ENCODE measurements at regions not wholly inside any gene's neighbourhood (a gene's known extent, or its start where the extent isn't known, plus 50 kb on each side); places are given as distances from the start of the nearest gene placed in this dataset.

GRCh38 chr4:11914406-11914805 lies 485.7 kb upstream of the HS3ST1 start:
- H3K4me1 Mint-ChIP-seq: no peaks in the 10 kb centered on the region

GRCh38 chr4:11912886-11913285 lies 484.2 kb upstream of the HS3ST1 start:
- intact Hi-C loops (cut with DNase I, micrococcal nuclease): no loop called here
- Mint-ChIP-seq H3K4me1 (no peaks in the 10 kb centered on the region), H3K27me3 (no peaks in the 10 kb centered on the region), H3K9me3 (ENCODE audit: low read depth) (peaks cover 6% of the 10 kb centered on the region), H3K36me3 (ENCODE audit: low read depth) (no peaks in the 10 kb centered on the region), H3K4me3 (no peak overlapping the region), H3K27ac (no peak overlapping the region)
- CTCF ChIA-PET: no interaction called here
- DNase-seq: no peak
- no peak for ATAC-seq
- POLR2A ChIA-PET: no interaction called here

More at GRCh38 chr4:11914406-11914805, 485.7 kb upstream of the HS3ST1 start:
- Mint-ChIP-seq H3K27ac (no peak overlapping the region), H3K27me3 (no peaks in the 10 kb centered on the region), H3K4me3 (no peak overlapping the region), H3K36me3 (ENCODE audit: low read depth) (no peaks in the 10 kb centered on the region), H3K9me3 (ENCODE audit: low read depth) (peaks cover 6% of the 10 kb centered on the region)
- CTCF ChIA-PET: no interaction called here
- intact Hi-C loops (cut with DNase I, micrococcal nuclease): no loop called here
- DNase-seq (no peak), ATAC-seq (no peak)
- POLR2A ChIA-PET: no interaction called here

- intact Hi-C loops (cut with DNase I, micrococcal nuclease): no loop called here
- DNase-seq: no peak
- no peak for ATAC-seq
- Mint-ChIP-seq H3K4me1 (no peaks in the 10 kb centered on the region), H3K4me3 (no peak overlapping the region), H3K27ac (no peak overlapping the region), H3K9me3 (ENCODE audit: low read depth) (peaks cover 4% of the 10 kb centered on the region), H3K27me3 (no peaks in the 10 kb centered on the region), H3K36me3 (ENCODE audit: low read depth) (no peaks in the 10 kb centered on the region)
- ChIA-PET POLR2A (no interaction called here), CTCF (no interaction called here)
Observed at GRCh38 chr4:11910812-11911211, 482.1 kb upstream of the HS3ST1 start.

- ATAC-seq (no peak), DNase-seq (no peak)
- Mint-ChIP-seq H3K27ac (no peak overlapping the region), H3K4me1 (no peaks in the 10 kb centered on the region), H3K27me3 (peaks cover 5% of the 10 kb centered on the region), H3K9me3 (ENCODE audit: low read depth) (peaks cover 4% of the 10 kb centered on the region), H3K4me3 (no peak overlapping the region), H3K36me3 (ENCODE audit: low read depth) (no peaks in the 10 kb centered on the region)
- CTCF ChIA-PET: no interaction called here
- POLR2A ChIA-PET: no interaction called here
- intact Hi-C loops (cut with DNase I, micrococcal nuclease): no loop called here
Observed at GRCh38 chr4:11908712-11909111, 480.0 kb upstream of the HS3ST1 start.

- H3K27ac Mint-ChIP-seq: no peak overlapping the region
- ATAC-seq: no peak
Observed at GRCh38 chr4:11908205-11908604, 479.5 kb upstream of the HS3ST1 start.

GRCh38 chr4:11904846-11905739 lies 476.4 kb upstream of the HS3ST1 start:
- H3K4me1 Mint-ChIP-seq: no peaks in the 10 kb centered on the region
- intact Hi-C loops (cut with DNase I, micrococcal nuclease): no loop called here
- H3K9me3 Mint-ChIP-seq (ENCODE audit: low read depth): no peaks in the 10 kb centered on the region
- POLR2A ChIA-PET: interaction anchor here (0.7 kb wide), 2 partner anchors 12 to 516 kb away, joined by 3 to 4 read pairs; no protein-coding TSS in a partner anchor
- no peak overlapping the region for H3K27ac Mint-ChIP-seq
- no peaks in the 10 kb centered on the region for H3K36me3 Mint-ChIP-seq (ENCODE audit: low read depth)
- H3K4me3 Mint-ChIP-seq: no peak overlapping the region
- CTCF ChIA-PET: interaction anchor here (0.7 kb wide), 1 partner anchor 302 kb away, joined by 4 read pairs; no protein-coding TSS in a partner anchor
- H3K27me3 Mint-ChIP-seq: peaks cover 8% of the 10 kb centered on the region
- ATAC-seq (no peak), DNase-seq (no peak)

More at GRCh38 chr4:11908205-11908604, 479.5 kb upstream of the HS3ST1 start:
- H3K4me1 Mint-ChIP-seq: no peaks in the 10 kb centered on the region
- POLR2A ChIA-PET: no interaction called here
- no peak for DNase-seq
- peaks cover 4% of the 10 kb centered on the region for H3K9me3 Mint-ChIP-seq (ENCODE audit: low read depth)
- CTCF ChIA-PET: interaction anchor here (0.5 kb wide), 1 partner anchor 1062 kb away, joined by 4 read pairs; no protein-coding TSS in a partner anchor
- intact Hi-C loops (cut with DNase I, micrococcal nuclease): no loop called here
- H3K27me3 Mint-ChIP-seq: peaks cover 5% of the 10 kb centered on the region
- no peak overlapping the region for H3K4me3 Mint-ChIP-seq
- no peaks in the 10 kb centered on the region for H3K36me3 Mint-ChIP-seq (ENCODE audit: low read depth)

- ATAC-seq (no peak), DNase-seq (no peak)
- ChIA-PET POLR2A (no interaction called here), CTCF (interaction anchor here (0.7 kb wide), 1 partner anchor 303 kb away, joined by 4 read pairs; no protein-coding TSS in a partner anchor)
- Mint-ChIP-seq H3K36me3 (ENCODE audit: low read depth) (no peaks in the 10 kb centered on the region), H3K27ac (no peak overlapping the region), H3K27me3 (peaks cover 8% of the 10 kb centered on the region), H3K4me1 (no peaks in the 10 kb centered on the region), H3K9me3 (ENCODE audit: low read depth) (no peaks in the 10 kb centered on the region), H3K4me3 (no peak overlapping the region)
- intact Hi-C loops (cut with DNase I, micrococcal nuclease): no loop called here
Observed at GRCh38 chr4:11904117-11904535, 475.4 kb upstream of the HS3ST1 start.

GRCh38 chr4:11901089-11901488 lies 472.4 kb upstream of the HS3ST1 start:
- Mint-ChIP-seq H3K27ac (no peak overlapping the region), H3K36me3 (ENCODE audit: low read depth) (no peaks in the 10 kb centered on the region), H3K4me3 (no peak overlapping the region), H3K4me1 (no peaks in the 10 kb centered on the region), H3K27me3 (peaks cover 8% of the 10 kb centered on the region), H3K9me3 (ENCODE audit: low read depth) (peaks cover 9% of the 10 kb centered on the region)
- POLR2A ChIA-PET: no interaction called here
- ATAC-seq (no peak), DNase-seq (no peak)
- intact Hi-C loops (cut with DNase I, micrococcal nuclease): no loop called here
- CTCF ChIA-PET: no interaction called here

- Mint-ChIP-seq H3K4me3 (no peak overlapping the region), H3K9me3 (ENCODE audit: low read depth) (peaks cover 9% of the 10 kb centered on the region), H3K36me3 (ENCODE audit: low read depth) (no peaks in the 10 kb centered on the region), H3K27ac (no peak overlapping the region), H3K4me1 (no peaks in the 10 kb centered on the region), H3K27me3 (peaks cover 3% of the 10 kb centered on the region)
- no peak for DNase-seq
- CTCF ChIA-PET: no interaction called here
- ATAC-seq: no peak
- intact Hi-C loops (cut with DNase I, micrococcal nuclease): no loop called here
- POLR2A ChIA-PET: no interaction called here
Observed at GRCh38 chr4:11900359-11900758, 471.7 kb upstream of the HS3ST1 start.

- ATAC-seq (no peak), DNase-seq (no peak)
- ChIA-PET POLR2A (no interaction called here), CTCF (no interaction called here)
- H3K4me1 Mint-ChIP-seq: no peaks in the 10 kb centered on the region
- H3K27me3 Mint-ChIP-seq: peaks cover 3% of the 10 kb centered on the region
- intact Hi-C loops (cut with DNase I, micrococcal nuclease): no loop called here
- H3K27ac Mint-ChIP-seq: no peak overlapping the region
- no peaks in the 10 kb centered on the region for H3K36me3 Mint-ChIP-seq (ENCODE audit: low read depth)
- H3K9me3 Mint-ChIP-seq (ENCODE audit: low read depth): peaks cover 9% of the 10 kb centered on the region
- no peak overlapping the region for H3K4me3 Mint-ChIP-seq
Observed at GRCh38 chr4:11898796-11899195, 470.1 kb upstream of the HS3ST1 start.

GRCh38 chr4:11895766-11896165 lies 467.1 kb upstream of the HS3ST1 start:
- peaks cover 9% of the 10 kb centered on the region for H3K9me3 Mint-ChIP-seq (ENCODE audit: low read depth)
- ATAC-seq (no peak), DNase-seq (no peak)
- POLR2A ChIA-PET: no interaction called here
- H3K36me3 Mint-ChIP-seq (ENCODE audit: low read depth): no peaks in the 10 kb centered on the region
- CTCF ChIA-PET: no interaction called here
- intact Hi-C loops (cut with DNase I, micrococcal nuclease): no loop called here
- H3K27ac Mint-ChIP-seq: no peak overlapping the region
- H3K4me1 Mint-ChIP-seq: no peaks in the 10 kb centered on the region
- no peak overlapping the region for H3K4me3 Mint-ChIP-seq
- H3K27me3 Mint-ChIP-seq: no peaks in the 10 kb centered on the region

GRCh38 chr4:11894977-11895376 lies 466.3 kb upstream of the HS3ST1 start:
- no peaks in the 10 kb centered on the region for H3K36me3 Mint-ChIP-seq (ENCODE audit: low read depth)
- CTCF ChIA-PET: no interaction called here
- H3K4me1 Mint-ChIP-seq: no peaks in the 10 kb centered on the region
- ATAC-seq (no peak), DNase-seq (no peak)
- H3K27me3 Mint-ChIP-seq: no peaks in the 10 kb centered on the region
- H3K27ac Mint-ChIP-seq: no peak overlapping the region
- intact Hi-C loops (cut with DNase I, micrococcal nuclease): no loop called here
- H3K4me3 Mint-ChIP-seq: no peak overlapping the region
- H3K9me3 Mint-ChIP-seq (ENCODE audit: low read depth): peaks cover 9% of the 10 kb centered on the region
- POLR2A ChIA-PET: no interaction called here

Measured in activated CD4-positive, alpha-beta T cell treated with anti-CD3 and anti-CD28 coated beads for 36 hours (primary cell).